ENCODE measurements at regions not wholly inside any gene's neighbourhood (a gene's known extent, or its start where the extent isn't known, plus 50 kb on each side); places are given as distances from the start of the nearest gene placed in this dataset.

GRCh38 chr5:68463606-68464005 lies 248.1 kb downstream of the PIK3R1 start:
- H3K27me3 ChIP-seq (ENCODE audit: control insufficient read depth, insufficient read depth, low read length, poor library complexity, severe bottlenecking): no peaks in the 10 kb centered on the region
- Mint-ChIP-seq H3K36me3 (ENCODE audit: low read depth) (no peaks in the 10 kb centered on the region), H3K27me3 (ENCODE audit: insufficient read depth) (no peaks in the 10 kb centered on the region), H3K9me3 (no peaks in the 10 kb centered on the region), H3K4me1 (peaks cover 8% of the 10 kb centered on the region), H3K4me3 (no peak overlapping the region), H3K27ac (no peak overlapping the region)
- H3K9me3 ChIP-seq (ENCODE audit: control insufficient read depth, low read length): peaks cover 5% of the 10 kb centered on the region
- TF ChIP-seq CTCF (conservative IDR thresholded peaks at IDR 0.05): no peak
- no peaks in the 10 kb centered on the region for H3K4me1 ChIP-seq (ENCODE audit: control insufficient read depth, insufficient read depth, low read length)
- no peak overlapping the region for H3K9ac ChIP-seq (ENCODE audit: extremely low read depth, low read length, poor library complexity, severe bottlenecking)
- H3K36me3 ChIP-seq (ENCODE audit: control insufficient read depth, insufficient read depth, low read length): no peaks in the 10 kb centered on the region
- H3K4me3 ChIP-seq (ENCODE audit: low read length): no peak overlapping the region
- no peak overlapping the region for H3K27ac ChIP-seq (ENCODE audit: low read depth, low read length)
- 89 to 97% methylated on average over 3 of the region's 3 CpGs for WGBS, 2 experiments (ENCODE audit: insufficient coverage in 1 of 2, insufficient read length in 1 of 2)
- no peak for DNase-seq

GRCh38 chr5:68464424-68464823 lies 248.9 kb downstream of the PIK3R1 start:
- Histone ChIP-seq H3K4me1 (ENCODE audit: control insufficient read depth, insufficient read depth, low read length) (no peaks in the 10 kb centered on the region), H3K9ac (ENCODE audit: extremely low read depth, low read length, poor library complexity, severe bottlenecking) (no peak overlapping the region), H3K9me3 (ENCODE audit: control insufficient read depth, low read length) (peaks cover 5% of the 10 kb centered on the region), H3K36me3 (ENCODE audit: control insufficient read depth, insufficient read depth, low read length) (no peaks in the 10 kb centered on the region), H3K4me3 (ENCODE audit: low read length) (no peak overlapping the region), H3K27ac (ENCODE audit: low read depth, low read length) (no peak overlapping the region), H3K27me3 (ENCODE audit: control insufficient read depth, insufficient read depth, low read length, poor library complexity, severe bottlenecking) (no peaks in the 10 kb centered on the region)
- no peak overlapping the region for H3K4me3 Mint-ChIP-seq
- no peaks in the 10 kb centered on the region for H3K27me3 Mint-ChIP-seq (ENCODE audit: insufficient read depth)
- no peak for TF ChIP-seq CTCF (conservative IDR thresholded peaks at IDR 0.05)
- H3K27ac Mint-ChIP-seq: no peak overlapping the region
- H3K4me1 Mint-ChIP-seq: peaks cover 2% of the 10 kb centered on the region
- H3K9me3 Mint-ChIP-seq: no peaks in the 10 kb centered on the region
- 93 to 100% methylated on average over 1 to 4 of the region's 4 CpGs for WGBS, 2 experiments (ENCODE audit: insufficient coverage in 1 of 2, insufficient read length in 1 of 2)
- no peaks in the 10 kb centered on the region for H3K36me3 Mint-ChIP-seq (ENCODE audit: low read depth)
- DNase-seq: no peak

GRCh38 chr5:68465133-68465532 lies 249.6 kb downstream of the PIK3R1 start:
- Mint-ChIP-seq H3K27me3 (ENCODE audit: insufficient read depth) (no peaks in the 10 kb centered on the region), H3K4me1 (no peaks in the 10 kb centered on the region), H3K36me3 (ENCODE audit: low read depth) (no peaks in the 10 kb centered on the region), H3K27ac (no peak overlapping the region), H3K4me3 (no peak overlapping the region), H3K9me3 (no peaks in the 10 kb centered on the region)
- no peak overlapping the region for H3K27ac ChIP-seq (ENCODE audit: low read depth, low read length)
- H3K4me3 ChIP-seq (ENCODE audit: low read length): no peak overlapping the region
- peaks cover 5% of the 10 kb centered on the region for H3K9me3 ChIP-seq (ENCODE audit: control insufficient read depth, low read length)
- no peaks in the 10 kb centered on the region for H3K4me1 ChIP-seq (ENCODE audit: control insufficient read depth, insufficient read depth, low read length)
- DNase-seq: no peak
- H3K27me3 ChIP-seq (ENCODE audit: control insufficient read depth, insufficient read depth, low read length, poor library complexity, severe bottlenecking): no peaks in the 10 kb centered on the region
- WGBS, 2 experiments (ENCODE audit: insufficient coverage in 1 of 2, insufficient read length in 1 of 2): 92 to 100% methylated on average over 3 of the region's 3 CpGs
- no peak overlapping the region for H3K9ac ChIP-seq (ENCODE audit: extremely low read depth, low read length, poor library complexity, severe bottlenecking)
- TF ChIP-seq CTCF (conservative IDR thresholded peaks at IDR 0.05): no peak
- no peaks in the 10 kb centered on the region for H3K36me3 ChIP-seq (ENCODE audit: control insufficient read depth, insufficient read depth, low read length)
